ENCODE measurements at regions not wholly inside any gene's neighbourhood (a gene's known extent, or its start where the extent isn't known, plus 50 kb on each side); places are given as distances from the start of the nearest gene placed in this dataset.

DNA sequence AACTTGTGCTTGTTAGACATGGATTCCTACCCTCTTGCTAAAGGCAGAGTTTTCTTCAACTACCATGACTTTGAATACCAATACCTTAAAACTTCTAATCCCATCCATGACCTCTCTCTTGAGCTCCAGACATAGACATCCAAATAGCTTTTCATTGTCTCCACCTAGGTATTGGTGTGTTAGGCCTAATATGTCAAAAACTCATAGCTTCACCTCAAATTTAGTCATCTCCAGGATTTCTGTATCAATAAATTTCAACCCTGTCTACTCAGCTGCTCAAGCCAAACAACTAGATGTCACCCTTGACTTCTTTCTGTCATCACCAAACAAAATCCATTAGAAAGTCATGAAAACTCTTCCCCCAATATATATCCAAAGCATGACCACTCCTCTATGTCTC lies 617.7 kb upstream of the GRIA3 start:
- no peak for TF ChIP-seq CTCF (optimal IDR thresholded peaks at IDR 0.05 in 1 of 3, IDR thresholded peaks at IDR 0.05 in 1 of 3, conservative IDR thresholded peaks at IDR 0.05 in 1 of 3; ENCODE audit: extremely low read depth in 1 of 3, insufficient read depth in 2 of 3, low read length in 3 of 3)
- TF ChIP-seq EZH2 (IDR thresholded peaks at IDR 0.05; ENCODE audit: low read length) = no peak
- H2AFZ ChIP-seq (ENCODE audit: control insufficient read depth, low read length) = no peak overlapping the region
- H3K36me3 ChIP-seq (ENCODE audit: control insufficient read depth in 2 of 2, extremely low read depth in 1 of 2, insufficient read depth in 2 of 2, low read length in 2 of 2) = no peaks in the 10 kb centered on the region
- H3K9ac ChIP-seq (ENCODE audit: control insufficient read depth, extremely low read depth, insufficient read depth, low read length) = no peak overlapping the region
- no peak overlapping the region for H3K4me3 ChIP-seq (ENCODE audit: control insufficient read depth in 2 of 3, extremely low read depth in 1 of 3, insufficient read depth in 2 of 3, low read depth in 1 of 3, low read length in 3 of 3)
- H3K4me1 ChIP-seq (ENCODE audit: control insufficient read depth, extremely low read depth, insufficient read depth, low read length) = peaks cover 2% of the 10 kb centered on the region
- H3K9me1 ChIP-seq (ENCODE audit: control insufficient read depth, extremely low read depth, insufficient read depth, low read length) = no peaks in the 10 kb centered on the region
- no peak for FAIRE-seq
- H3K9me3 ChIP-seq (ENCODE audit: control insufficient read depth, low read depth, low read length) = no peaks in the 10 kb centered on the region
- H3K27me3 ChIP-seq (ENCODE audit: control insufficient read depth, extremely low read depth, insufficient read depth, low read length) = no peaks in the 10 kb centered on the region
- no peak overlapping the region for H3K4me2 ChIP-seq (ENCODE audit: control insufficient read depth, extremely low read depth, insufficient read depth, low read depth, low read length)
- H4K20me1 ChIP-seq (ENCODE audit: control insufficient read depth, extremely low read depth, insufficient read depth, low read length) = no peaks in the 10 kb centered on the region
- DNase-seq (ENCODE audit: low read depth, low spot score) = no peak
- no peak overlapping the region for H3K27ac ChIP-seq (ENCODE audit: control insufficient read depth, insufficient read depth, low read length)
- H3K79me2 ChIP-seq (ENCODE audit: control insufficient read depth, insufficient read depth, low read length) = no peaks in the 10 kb centered on the region
- dilution Hi-C loops (cut with MboI; ENCODE audit: extremely low pct_ligation_motif_present, low sequenced_read_pairs) = no loop called here

DNA sequence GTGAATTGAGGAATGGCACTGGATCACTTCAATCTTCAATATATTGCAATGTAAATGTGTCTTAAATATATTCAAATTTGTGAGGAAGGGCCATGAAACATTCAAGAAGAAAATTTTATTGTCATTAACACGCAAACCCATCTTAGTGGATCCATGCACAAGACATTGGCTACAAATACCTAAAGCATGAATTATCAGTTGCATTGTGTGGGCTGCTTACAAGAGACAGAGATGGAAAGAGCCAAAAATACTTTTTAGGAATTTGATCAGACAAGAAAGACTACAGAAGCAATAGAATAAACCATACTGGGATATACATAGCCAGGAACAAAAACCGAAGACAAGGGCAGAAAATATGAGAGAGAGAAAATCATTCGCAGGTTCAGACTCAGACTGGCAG lies 616.2 kb upstream of the GRIA3 start:
- DNase-seq (ENCODE audit: low read depth, low spot score) (no peak), FAIRE-seq (no peak)
- no peaks in the 10 kb centered on the region for H3K27me3 ChIP-seq (ENCODE audit: control insufficient read depth, extremely low read depth, insufficient read depth, low read length)
- no peak overlapping the region for H3K4me2 ChIP-seq (ENCODE audit: control insufficient read depth, extremely low read depth, insufficient read depth, low read depth, low read length)
- H2AFZ ChIP-seq (ENCODE audit: control insufficient read depth, low read length) = no peak overlapping the region
- H3K27ac ChIP-seq (ENCODE audit: control insufficient read depth, insufficient read depth, low read length) = no peak overlapping the region
- no peaks in the 10 kb centered on the region for H3K9me1 ChIP-seq (ENCODE audit: control insufficient read depth, extremely low read depth, insufficient read depth, low read length)
- no peaks in the 10 kb centered on the region for H4K20me1 ChIP-seq (ENCODE audit: control insufficient read depth, extremely low read depth, insufficient read depth, low read length)
- TF ChIP-seq CTCF (optimal IDR thresholded peaks at IDR 0.05 in 1 of 3, IDR thresholded peaks at IDR 0.05 in 1 of 3, conservative IDR thresholded peaks at IDR 0.05 in 1 of 3; ENCODE audit: extremely low read depth in 1 of 3, insufficient read depth in 2 of 3, low read length in 3 of 3) = no peak
- TF ChIP-seq EZH2 (IDR thresholded peaks at IDR 0.05; ENCODE audit: low read length) = no peak
- no peak overlapping the region for H3K4me3 ChIP-seq (ENCODE audit: control insufficient read depth in 2 of 3, extremely low read depth in 1 of 3, insufficient read depth in 2 of 3, low read depth in 1 of 3, low read length in 3 of 3)
- H3K9ac ChIP-seq (ENCODE audit: control insufficient read depth, extremely low read depth, insufficient read depth, low read length) = no peak overlapping the region
- peaks cover 2% of the 10 kb centered on the region for H3K4me1 ChIP-seq (ENCODE audit: control insufficient read depth, extremely low read depth, insufficient read depth, low read length)
- no peaks in the 10 kb centered on the region for H3K9me3 ChIP-seq (ENCODE audit: control insufficient read depth, low read depth, low read length)
- dilution Hi-C loops (cut with MboI; ENCODE audit: extremely low pct_ligation_motif_present, low sequenced_read_pairs) = no loop called here
- no peaks in the 10 kb centered on the region for H3K79me2 ChIP-seq (ENCODE audit: control insufficient read depth, insufficient read depth, low read length)
- H3K36me3 ChIP-seq (ENCODE audit: control insufficient read depth in 2 of 2, extremely low read depth in 1 of 2, insufficient read depth in 2 of 2, low read length in 2 of 2) = no peaks in the 10 kb centered on the region

Data from keratinocyte (primary cell).